ELF-1 (cell line): ENCODE measurements at regions not wholly inside any gene's neighbourhood (a gene's known extent, or its start where the extent isn't known, plus 50 kb on each side); places are given as distances from the start of the nearest gene placed in this dataset.
"Not testable (repeated sequence)": the region's sequence is repeated elsewhere in the genome, so short reads cannot be mapped to it uniquely, and the experiment has no call there.

Source experiments
- DNase-seq: peaks from one replicate; pipeline ENCODE4 v3.0.0-alpha.2; 2016; ENCODE audit warnings: low read depth, low spot score

DNA sequence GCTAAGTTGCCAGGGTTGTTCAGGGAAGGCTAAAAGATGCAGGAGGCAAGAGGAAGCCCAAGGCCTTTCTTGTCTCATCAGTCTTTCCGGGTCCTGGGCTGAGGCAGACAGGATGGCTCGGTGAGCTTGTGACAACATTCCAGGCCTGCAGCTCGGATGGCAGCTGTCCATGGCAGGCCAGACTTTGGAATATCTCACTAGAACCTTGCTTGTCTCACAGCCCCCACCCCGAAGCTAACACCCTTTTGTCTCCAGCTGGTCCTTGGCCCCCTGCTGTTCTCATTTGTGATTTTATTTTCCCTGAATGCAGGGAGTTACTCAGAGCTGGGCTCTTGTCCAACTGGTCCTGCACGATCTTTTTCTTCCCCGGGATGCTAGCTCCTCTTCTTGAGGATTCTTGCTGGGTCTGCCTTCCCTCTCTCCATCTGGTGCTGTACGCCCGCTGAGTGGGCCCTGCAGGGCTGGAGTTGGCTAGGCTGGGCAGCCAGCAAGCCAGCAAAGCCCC, 477.2 kb upstream of the CAMK1G start:
- DNase-seq: peak; percentile 81

DNA sequence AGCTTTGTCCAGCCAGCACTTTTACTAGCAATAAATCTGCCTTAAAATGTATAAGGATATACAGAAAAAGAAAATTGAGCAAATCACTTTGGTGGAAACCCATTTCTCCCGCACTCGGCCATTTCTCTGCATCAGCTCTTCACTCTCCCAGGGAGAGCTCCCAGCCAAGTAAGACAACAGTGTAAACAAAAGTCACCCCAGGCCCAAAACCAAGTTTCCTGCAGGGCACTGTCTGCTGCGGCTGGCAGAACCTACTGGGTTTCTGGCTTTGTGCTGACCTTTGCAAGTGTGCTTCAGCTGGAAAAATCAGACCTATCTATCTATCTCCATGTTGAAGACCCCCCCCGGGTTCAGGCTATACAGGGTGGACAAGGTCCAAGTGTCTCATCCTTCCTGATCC, 476.7 kb upstream of the CAMK1G start:
- no peak for DNase-seq

DNA sequence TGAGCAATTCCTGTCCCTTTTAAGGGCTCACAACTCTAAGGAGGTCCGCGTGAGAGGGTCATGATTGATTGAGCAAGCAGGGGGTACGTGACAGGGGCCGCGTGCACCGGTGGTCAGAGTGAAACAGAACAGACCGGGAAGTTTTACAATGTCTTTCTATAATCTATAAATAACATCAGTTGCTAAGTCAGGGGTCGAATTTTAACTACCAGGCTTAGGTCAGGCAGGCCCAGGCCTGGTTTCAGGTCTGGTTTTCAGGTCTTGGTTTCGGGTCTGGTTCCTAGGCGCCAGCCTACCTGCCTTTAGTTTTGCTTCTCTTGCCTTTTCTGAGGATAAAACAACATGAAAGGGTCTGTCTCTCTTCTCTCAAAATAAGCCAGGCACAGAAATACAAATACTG, 476.0 kb upstream of the CAMK1G start:
- DNase-seq: no peak

DNA sequence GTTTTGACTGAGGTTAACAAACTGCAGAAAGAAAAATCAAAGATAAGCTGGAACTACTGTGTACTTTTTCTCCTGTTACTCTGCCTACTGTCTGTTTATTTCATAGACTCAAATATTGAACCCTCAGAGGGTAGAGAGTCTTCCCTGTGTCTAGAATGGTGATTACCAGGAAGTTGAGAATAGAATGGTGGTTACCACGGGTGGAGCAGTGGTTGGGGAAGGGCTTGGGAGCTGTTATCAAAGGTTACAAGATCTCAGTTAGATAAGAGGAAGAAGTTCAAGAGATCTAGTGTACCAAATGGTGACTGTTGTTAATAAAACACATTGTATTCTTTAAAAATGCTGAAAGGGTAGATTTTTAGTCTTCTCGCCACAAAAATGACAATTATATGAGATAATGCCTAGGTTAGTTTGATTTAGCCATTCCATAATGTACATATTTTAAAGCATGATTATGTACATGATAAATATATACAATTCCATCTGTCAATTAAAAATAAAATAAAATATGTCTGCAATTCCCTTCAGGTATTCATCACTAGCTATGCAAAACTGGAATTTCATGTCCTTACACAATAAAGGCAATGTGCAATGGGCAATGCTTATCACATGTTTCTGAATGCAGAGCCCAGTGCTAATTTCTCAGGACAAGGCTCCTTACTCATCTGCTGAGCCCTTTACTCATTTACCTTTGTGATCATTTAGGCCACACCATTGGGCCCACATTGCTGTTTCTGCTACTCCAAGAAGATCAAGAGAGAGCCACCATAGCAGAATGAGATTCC, 474.3 kb upstream of the CAMK1G start:
- DNase-seq: no peak

DNA sequence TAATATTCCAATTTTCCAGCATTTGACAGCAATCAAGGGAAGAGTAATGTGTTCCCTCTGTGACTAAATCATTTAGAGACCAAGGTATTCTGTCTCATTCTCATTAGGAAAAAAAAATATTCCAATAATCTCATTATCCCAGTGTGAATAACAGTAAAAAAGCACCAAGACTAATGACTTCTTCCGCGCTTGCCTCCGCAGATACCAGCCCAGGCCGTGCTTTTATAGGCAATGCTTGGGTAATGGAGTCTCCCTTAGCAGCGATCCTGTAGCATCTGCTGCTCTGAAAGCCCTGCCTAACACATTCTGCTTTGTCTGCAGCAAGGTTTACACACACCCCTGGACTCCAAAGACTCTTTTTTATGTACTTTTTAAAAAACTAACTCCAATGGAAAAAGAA, 470.0 kb upstream of the CAMK1G start:
- no peak for DNase-seq

DNA sequence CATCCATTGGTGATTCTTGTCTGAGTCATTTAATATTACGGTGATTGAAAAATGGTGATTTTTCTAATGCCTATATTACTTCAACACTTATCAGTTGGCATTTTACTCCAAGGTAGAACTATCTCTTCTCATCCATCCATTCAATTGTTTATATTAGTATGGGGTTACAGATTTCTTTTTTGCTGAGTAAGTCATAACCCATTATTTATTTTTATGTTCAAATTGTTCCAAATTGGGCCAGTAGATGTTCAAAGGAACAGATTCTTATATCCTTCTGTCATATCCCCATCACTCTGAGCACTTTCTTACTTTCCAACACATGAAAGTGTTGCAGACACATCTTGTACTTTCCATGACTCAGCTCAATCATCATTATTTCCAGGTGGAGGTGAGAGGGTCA, 466.8 kb upstream of the CAMK1G start:
- DNase-seq: no peak

DNA sequence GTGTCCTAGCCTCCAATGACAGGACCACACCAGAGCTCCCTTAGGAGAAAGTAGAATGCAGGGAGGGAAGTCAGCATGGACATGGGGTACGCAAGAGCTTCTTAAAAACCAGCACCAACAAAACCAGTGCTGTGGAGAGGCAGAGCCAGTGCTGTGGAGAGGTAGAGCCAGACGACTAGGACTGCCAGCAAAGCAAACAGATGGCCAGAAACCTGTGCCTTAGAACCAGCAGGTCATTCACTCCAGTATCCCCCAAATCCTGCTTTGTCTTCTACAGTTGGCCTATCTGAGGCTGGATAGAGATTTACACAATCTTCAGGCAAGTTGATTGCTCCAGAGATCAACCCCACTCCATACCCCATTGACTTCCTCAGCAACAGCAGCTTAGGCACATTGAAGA, 459.9 kb upstream of the CAMK1G start:
- no peak for DNase-seq

DNA sequence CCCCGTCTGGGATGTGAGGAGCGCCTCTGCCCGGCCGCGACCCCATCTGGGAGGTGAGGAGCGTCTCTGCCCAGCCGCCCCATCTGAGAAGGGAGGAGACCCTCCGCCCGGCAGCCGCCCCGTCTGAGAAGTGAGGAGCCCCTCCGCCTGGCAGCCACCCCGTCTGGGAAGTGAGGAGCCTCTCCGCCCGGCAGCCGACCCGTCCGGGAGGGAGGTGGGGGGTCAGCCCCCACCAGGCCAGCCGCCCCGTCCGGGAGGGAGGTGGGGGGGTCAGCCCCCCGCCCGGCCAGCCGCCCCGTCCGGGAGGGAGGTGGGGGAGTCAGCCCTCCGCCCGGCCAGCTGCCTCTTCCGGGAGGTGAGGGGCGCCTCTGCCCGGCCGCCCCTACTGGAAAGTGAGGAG, 454.4 kb upstream of the CAMK1G start:
- DNase-seq: not testable (repeated sequence)

DNA sequence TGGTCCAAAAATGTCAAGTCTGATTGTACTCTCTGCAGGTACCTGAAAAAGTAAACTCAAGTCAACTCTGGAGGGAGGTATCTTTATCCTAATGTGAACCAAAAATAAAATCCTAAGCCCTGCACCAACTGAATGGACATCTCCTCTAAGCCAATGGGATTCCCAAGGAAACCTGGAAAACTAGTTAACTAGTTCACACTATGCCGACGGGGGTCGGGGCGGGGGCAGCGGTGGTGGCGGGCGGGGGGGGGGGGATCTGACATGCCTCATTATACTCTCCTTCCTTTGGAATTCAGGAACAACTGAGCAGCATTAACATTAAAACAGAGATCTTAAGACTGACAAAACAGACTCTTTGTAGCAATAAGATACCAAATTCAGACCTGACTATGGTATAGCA, 452.6 kb upstream of the CAMK1G start:
- no peak for DNase-seq

DNA sequence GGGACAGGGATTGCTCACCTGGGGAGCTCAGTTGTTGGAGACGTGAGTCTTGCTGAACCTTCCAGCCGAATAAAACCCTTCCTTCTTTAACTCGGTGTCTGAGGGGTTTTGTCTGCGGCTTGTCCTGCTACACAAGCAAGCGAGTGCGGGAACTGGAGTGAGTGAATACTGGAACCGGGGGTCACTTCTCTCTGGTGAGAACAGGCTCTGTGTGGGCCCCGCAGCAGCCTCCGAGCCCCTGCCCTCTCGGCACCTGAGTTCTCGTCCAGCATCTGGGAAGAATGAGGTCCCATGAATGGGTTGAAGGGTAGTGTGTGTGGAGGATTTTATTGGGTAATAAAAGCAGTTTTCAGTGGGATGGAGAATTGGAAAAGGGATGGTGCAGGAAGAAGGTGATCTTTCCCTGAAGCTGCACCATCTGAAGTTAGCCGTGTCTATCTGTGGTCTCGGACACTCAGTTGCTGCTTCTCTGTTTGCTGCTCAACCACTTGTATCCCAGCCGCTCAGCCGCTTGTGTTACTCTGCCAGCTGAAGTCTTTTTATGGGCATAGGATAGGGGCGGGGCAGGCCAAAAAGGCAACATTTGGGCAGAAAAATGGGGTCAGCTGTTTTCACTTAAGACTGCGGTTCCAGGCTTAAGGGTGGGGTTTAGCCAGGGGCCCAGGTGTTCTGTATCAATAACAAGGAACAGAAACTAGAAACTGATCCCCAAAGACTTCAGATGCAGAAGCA, 450.6 kb upstream of the CAMK1G start:
- no peak for DNase-seq

DNA sequence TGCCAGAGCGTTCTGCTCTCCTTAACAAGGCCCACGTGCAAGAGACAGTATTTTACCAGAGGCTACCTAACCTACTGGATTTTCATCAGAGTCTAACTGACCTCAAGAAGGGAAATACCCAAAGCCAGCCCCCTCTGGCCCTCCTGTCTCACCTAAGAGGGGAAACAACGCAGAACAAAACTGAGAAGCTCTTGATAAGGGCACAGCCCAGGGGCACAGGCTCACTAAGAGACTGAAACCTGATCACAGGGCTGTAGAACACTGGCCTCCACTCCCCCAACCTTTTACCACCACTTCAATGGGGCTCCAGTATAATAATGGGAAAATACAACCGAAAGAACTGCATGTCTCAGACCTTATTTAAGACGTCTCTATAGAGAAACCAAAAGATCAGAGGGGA, 449.5 kb upstream of the CAMK1G start:
- DNase-seq: peak; percentile 71

DNA sequence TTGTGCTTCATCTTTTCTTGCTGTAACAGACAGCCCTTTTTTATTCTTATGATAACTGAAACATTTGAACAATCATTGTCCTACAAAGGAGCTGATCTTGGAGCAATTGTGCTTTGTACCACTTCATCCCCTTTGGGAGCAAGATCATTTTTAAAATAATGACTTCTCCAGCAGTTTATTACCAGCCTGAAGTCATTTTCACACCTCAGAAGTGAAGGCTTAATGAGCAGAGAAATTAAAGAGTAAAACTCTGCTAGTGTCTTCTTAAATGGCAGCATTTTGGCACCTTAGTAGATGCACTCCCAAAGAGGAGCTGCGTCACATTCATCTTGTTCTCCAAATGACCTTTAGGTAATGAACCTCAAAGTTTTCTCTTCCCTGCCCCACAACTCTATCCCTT, 439.6 kb upstream of the CAMK1G start:
- no peak for DNase-seq

DNA sequence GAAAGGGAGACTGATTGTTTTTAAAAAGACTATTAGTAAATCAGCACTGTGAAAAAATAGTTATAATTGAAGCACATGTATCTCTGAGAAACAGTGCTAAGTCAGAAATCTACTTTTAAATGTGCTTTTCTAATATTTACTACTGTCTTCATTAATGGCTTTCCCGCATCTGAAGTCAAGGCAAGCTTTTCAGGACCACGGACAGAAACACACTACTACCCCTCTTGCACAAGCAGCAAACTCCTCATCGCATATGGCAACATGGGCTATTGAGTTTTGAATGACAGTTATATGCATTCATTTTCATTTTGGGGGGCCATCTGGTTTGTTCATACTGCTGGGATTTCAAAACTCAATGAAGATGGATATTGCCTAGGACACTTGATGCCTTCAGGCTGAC, 433.4 kb upstream of the CAMK1G start:
- no peak for DNase-seq

DNA sequence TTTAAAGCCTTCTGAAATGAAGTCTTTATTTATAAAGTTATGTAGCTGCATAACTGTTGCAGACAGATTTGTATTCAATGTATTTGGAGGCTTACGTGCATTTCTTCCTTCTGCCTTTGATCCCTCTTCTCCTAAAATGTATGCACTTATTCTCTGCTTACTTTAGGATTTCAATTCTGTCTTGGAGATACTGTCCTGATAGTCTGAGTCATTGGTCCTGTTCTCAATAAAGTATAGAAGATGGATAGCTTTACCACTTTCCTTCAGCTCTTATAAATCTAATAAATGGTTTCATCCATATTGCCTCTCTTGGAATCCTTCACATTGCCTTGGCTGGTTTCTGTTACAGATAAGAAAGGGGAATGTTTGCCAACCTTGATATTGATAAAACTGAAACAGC, 430.1 kb upstream of the CAMK1G start:
- DNase-seq: no peak

DNA sequence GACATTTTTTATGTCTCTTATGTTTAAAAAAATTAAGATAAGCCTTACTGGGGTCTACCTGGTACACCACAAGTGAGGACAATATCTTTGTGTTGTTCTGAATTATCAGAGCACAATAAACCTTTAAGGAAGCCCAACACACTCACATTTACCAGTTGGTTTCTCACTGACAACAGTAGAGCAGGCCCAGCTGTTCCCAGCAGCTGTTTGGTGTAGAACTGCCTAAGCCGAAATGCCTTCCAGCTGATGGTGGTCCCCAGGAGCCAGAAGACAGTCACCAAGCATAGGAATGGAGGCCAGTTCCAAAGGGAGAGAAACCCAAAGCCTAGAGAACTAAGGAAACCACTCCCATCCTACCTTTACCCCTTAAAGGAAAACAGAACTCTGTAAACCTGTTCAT, 428.6 kb upstream of the CAMK1G start:
- no peak for DNase-seq

DNA sequence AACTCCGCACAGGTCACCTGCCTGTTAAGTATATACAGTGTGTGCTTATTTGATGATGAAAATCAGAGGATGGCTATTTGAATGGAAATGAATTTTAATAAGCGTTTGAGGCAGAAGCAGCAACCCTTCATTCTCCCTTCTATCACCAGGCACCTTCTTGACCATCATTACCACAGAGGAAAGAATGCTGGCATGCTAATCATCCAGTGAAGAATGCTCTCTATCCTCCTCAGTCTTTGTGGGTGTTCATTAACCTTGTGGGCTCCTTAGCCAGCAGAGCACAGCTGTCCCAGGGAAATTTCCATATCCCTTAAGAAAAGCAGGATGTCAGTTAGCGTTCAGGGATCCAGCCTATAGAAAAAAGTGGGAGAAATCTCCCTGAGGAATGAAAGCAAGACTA, 428.0 kb upstream of the CAMK1G start:
- no peak for DNase-seq

DNA sequence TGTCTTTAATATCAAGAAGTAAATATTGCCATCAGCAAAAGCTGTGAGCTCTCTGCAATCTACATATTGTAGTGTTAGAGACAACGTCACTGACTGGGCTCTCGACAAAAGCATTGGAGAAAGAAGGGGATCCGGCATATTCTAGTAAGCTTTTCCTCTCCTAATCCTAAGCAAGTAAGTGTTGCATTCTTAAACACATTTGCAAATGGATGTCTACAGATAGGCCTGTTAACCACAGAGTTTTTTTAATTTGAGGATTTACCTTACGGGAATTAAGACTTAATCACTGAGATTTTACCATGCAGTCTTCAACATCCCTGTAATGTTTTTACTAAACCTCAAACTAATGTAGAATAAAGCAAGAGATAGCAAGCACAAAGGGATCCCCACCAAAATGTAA, 426.5 kb upstream of the CAMK1G start:
- DNase-seq: no peak

DNA sequence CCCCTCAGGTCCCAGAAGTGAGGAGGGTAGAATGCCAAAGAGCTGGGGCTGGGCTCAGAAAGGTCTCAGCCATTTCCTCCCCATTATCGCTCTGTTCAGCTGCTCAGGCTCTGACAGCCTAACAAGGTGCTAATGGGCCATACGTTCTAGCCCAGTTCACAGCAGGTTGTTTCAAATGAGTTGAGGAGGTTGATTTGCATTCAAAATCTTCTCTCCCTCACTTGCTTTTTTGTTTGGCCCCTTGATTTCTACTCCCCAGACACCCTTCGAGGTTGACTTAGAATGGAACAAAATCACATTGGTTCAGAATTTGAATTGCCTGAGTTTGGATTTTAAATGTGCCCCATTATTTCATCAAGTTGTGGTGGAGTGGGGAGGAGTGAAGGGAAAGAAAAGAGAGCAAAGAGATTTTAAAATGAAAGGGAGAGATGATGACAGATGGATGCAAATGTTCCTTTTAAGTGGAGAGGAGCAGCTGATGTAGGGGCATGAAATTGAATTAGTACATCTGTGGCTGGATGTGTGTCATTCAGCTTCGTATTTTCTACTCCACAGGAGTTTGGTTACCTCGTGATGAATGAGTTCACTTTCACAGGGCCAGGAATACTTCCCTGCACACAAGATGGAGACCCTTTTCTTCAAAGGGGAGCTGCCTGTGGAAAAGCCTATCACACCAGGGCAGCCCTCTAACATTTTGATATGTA, 425.8 kb upstream of the CAMK1G start:
- peak; percentile 74 for DNase-seq

DNA sequence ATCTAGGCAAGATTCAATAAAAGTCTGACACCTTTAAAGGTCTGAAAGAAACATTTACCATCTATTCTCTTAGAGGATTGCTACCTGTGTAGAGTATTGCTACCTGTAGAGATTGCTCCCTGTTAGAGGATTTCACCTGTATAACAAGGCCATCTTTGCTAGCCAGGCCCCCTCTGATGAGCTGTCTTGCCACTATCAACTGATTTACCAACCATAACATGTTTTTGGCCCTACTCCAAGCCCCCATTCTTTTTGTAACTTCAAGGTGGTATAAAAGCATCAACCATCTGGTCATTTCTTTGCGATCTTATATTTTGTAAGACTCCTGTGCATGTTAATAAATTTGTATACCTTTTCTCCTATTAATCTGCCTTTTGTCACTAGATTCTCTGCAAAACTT, 424.7 kb upstream of the CAMK1G start:
- no peak for DNase-seq

DNA sequence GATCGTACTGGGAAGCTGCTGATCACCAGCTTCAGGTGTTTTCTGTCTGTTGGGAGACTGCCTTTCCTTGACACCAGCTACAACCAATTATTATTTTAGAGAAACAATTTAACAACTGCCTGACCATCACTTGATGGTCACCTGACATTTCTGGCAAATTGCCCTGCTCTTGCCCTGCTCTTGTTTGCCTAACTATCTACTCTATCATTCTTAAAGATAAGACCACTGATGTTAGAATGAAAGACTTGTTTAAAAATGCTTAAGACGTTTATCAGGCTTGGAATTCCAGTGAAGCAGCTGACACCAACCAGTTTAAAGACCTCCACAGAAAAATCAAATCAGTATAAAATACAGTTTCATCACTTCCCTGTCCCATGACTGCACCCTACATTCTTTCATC, 423.3 kb upstream of the CAMK1G start:
- no peak for DNase-seq

DNA sequence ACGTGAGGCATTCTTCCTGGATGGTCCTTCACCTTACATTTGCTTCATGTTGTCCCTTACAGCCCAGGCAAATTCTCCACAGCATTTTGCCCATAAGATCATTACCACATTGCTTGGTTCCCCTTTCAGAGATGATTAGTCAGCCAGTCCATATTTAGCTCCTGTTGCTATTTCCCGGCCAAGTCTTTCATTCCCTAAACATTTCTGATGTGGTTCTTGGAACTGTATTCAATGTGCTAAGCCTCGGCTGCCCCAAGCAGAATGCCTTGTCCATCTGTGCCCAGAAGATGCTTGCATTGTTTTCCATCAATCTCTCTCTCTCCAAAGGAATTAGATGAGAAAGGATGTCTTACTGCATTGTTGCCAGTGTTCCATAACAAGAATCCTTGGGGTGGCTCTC, 420.9 kb upstream of the CAMK1G start:
- no peak for DNase-seq

DNA sequence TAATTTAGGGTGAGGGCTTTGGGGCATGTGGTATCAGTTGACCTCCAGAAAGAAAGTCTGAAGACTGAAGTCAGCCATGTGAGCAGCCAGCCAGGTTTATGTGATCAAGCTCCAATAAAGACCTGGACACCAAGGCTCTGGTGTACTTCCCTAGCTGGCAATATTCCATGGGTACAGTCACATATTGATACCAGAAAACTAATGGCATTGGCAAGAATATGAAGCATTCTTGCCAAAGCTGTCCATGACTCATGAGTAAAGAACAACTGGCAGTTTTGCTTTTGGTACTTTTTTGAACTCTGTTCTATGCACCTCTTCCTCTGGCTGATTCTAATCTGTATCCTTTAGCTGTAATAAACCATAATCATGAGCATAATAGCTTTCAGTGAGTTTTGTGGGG, 415.3 kb upstream of the CAMK1G start:
- DNase-seq: no peak

DNA sequence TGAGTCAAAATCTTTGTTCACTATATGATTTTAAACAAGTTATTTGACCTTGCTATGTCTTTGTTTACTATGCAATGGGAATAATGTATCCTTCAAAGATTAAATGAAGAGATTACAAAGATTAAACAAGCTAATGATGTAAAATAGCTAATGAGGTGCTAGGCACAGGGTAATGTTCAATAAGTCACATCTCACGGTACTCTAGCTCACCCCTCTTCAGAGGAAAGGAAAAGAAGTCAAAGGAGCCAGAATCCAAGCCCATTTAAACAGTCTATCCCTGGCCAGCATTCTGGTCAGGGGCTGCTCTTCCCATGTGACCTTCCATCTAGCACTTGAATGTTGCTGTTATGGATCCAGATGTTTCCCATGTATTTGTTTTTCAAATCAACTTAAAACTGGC, 412.4 kb upstream of the CAMK1G start:
- no peak for DNase-seq
